ENCODE measurements at regions not wholly inside any gene's neighbourhood (a gene's known extent, or its start where the extent isn't known, plus 50 kb on each side); places are given as distances from the start of the nearest gene placed in this dataset.

DNA sequence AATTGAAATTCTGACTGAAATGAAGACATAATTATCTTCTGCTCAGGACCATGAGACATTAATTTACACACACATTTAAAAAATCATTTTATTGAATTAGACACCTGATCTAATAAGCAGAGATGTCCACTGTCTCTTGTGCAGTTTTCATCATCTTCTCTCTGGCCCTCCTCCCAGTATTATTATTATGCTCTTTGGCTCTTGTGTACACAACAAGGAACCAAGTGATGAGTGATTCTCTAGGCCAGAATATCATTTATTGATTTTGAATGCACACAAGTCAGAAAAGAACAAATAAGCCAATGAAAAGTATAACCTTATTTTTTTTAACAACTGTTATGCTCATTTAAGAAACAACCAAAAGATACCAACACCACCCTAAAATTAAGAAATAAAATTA lies 244.7 kb upstream of the KRR1 start:
- TF ChIP-seq POLR2A (IDR thresholded peaks at IDR 0.05): no peak
- no peak for TF ChIP-seq CTCF (IDR thresholded peaks at IDR 0.05)
- no peak for TF ChIP-seq POLR2AphosphoS5 (IDR thresholded peaks at IDR 0.05)

All from prostate gland (tissue), 2 donors.